ENCODE measurements at regions not wholly inside any gene's neighbourhood (a gene's known extent, or its start where the extent isn't known, plus 50 kb on each side); places are given as distances from the start of the nearest gene placed in this dataset.

GRCh38 chr3:99425930-99426329 is 212.5 kb upstream of the COL8A1 start:
- no peak for DNase-seq

DNA sequence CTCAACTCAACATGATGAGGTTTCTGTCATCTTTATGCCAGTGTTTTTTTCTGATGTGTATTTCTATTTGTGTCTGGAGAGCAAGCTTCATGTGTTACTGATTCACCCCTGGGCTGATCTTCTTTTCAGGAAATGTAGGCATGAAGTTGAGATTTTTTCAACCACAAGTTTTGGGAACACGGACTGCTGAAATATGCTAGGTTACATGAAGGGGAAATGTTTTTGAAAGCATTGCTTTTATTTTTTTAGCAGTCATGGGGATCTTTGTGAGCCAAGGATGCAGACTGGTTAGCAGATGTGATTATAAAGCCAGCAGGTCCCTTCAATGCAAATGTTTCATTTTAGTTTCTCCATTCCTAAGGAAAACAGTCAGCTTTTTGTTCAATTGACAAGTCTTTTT is 219.3 kb upstream of the COL8A1 start:
- DNase-seq, result no peak

- DNase-seq, result no peak
These were observed 219.7 kb upstream of the COL8A1 start for GRCh38 chr3:99418709-99419108.

- no peak for DNase-seq
These were observed 220.2 kb upstream of the COL8A1 start for GRCh38 chr3:99418209-99418635.

GRCh38 chr3:99413504-99413903 is 224.9 kb upstream of the COL8A1 start:
- no peak for DNase-seq

DNA sequence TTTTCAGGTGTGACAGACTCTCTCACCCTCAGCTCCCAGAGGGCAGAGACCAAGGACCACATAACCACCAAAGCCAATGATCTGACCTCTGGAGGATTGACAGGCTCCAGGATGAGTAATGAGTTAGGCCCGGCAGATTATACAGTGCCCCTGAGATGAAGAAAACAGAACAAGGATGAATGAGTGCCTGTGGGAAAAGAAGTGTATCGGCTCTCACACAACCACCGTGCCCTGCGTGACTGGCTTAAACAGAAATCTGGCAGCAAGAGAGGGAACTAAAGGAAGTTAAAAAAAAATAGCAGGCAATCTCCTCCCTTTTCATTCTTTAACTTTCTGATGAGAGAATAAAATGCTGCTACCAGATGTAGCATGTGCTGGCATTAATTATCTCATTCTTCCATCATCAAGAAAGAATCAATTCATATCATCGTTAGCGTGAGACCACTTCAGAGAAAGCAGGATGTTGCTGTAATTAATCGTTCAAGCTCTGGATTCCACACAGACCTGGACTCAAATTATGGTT is 227.5 kb upstream of the COL8A1 start:
- DNase-seq, result no peak

DNA sequence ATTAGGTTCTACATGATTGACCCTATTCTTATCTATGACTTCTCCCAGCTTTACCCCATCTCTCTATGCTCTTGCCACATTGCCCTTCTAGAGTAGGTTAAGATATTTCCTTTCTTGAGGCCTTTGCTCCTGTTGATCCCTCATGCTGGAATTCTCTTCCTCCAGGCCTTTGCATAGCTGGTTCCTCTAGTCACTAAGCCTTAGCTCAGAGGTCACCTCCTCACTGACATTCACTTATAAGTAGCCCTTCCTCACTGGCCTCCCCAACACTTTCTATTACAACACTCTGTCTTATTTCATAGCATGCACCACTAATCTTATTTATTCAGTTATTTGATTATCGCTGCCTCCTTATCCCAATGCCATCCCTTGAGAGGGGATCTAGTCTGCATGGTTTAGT is 228.4 kb upstream of the COL8A1 start:
- no peak for DNase-seq

GRCh38 chr3:99407257-99407656 is 231.1 kb upstream of the COL8A1 start:
- DNase-seq, result no peak

DNA sequence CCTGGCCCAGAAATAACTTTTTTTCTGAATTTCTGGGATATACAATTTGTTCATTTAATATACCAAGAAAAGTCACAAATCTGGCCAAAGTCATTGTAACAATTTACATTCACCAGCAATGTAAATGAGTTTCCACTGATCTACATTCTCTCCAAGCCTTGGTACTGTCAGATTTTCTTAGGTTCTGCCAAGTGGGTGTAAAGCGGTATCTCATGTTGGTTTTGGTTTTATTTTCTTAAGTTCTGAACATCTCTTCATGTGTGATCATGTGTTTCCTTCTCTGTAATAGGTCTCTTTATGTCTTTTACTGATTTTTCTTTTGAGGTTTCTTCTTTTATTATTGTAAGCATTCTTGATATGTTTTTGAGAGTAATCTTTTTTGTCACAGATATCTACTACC is 235.6 kb upstream of the COL8A1 start:
- DNase-seq, result no peak

- DNase-seq, result no peak
These were observed 238.0 kb upstream of the COL8A1 start for GRCh38 chr3:99400352-99400751.

GRCh38 chr3:99396651-99397275 is 241.6 kb upstream of the COL8A1 start:
- no peak for DNase-seq

DNA sequence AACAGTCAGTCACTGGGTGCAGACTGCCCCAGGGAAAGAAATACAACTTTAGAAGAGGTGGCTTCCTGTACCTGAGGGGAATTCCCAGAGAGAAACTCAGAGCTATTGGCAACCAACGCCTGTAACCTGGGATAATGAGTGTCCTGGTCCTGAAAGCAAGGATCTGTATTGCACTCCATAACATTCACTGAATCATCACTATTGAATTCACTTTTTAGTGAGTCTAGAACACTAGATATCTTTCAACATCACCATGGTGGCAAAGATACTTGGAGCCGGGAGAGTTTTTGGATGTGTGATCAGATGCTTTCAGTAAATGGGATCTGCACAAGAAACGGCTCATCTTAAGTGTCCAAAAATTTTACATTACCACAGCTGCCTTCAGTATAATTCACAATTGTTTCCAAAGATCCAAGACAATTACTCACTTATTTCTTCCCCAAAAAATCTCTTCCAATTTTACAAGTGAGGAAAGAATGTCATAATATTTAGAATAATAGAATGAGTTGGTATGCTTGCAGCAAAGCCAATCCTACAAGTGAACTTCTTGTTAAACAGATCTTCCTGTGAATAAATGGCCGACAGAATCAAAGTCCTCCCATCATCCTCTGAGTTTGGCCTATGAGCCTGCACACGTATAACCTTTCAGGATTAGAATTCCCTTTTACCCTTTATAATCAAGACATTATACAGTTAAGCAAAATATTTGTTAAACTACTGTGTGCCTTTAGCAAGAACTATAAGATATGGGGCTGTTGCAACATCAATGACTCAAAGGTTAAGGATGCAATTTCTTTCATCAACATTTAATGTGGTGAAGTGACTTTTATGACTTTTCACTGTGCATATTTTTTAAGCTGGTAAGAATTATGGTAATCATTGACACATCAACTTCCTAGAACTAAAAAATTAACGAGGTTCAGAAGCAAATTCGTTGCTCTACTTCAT is 243.3 kb upstream of the COL8A1 start:
- DNase-seq, result no peak

- DNase-seq, result no peak
These were observed 244.4 kb upstream of the COL8A1 start for GRCh38 chr3:99393961-99394360.

GRCh38 chr3:99388780-99389179 is 249.6 kb upstream of the COL8A1 start:
- no peak for DNase-seq

- no peak for DNase-seq
These were observed 253.8 kb upstream of the COL8A1 start for GRCh38 chr3:99384596-99384995.

- no peak for DNase-seq
These were observed 261.5 kb upstream of the COL8A1 start for GRCh38 chr3:99376926-99377325.

DNA sequence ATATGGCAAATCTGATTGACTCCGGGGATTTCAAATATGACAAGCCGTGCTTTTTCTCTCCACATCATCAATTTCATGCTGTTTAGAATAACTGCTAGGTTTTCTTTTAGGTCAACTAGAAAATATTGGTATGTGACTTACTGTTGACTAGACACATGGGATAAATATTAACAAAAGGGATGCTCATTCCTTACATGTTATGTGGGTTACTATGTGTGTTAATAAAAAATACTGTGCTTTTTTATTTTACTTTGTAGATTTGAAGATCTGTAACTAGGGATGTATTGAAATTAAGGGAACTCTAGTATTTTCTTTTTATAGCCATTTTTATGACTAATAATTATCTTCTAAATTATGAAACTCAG is 264.6 kb upstream of the COL8A1 start:
- no peak for DNase-seq

DNA sequence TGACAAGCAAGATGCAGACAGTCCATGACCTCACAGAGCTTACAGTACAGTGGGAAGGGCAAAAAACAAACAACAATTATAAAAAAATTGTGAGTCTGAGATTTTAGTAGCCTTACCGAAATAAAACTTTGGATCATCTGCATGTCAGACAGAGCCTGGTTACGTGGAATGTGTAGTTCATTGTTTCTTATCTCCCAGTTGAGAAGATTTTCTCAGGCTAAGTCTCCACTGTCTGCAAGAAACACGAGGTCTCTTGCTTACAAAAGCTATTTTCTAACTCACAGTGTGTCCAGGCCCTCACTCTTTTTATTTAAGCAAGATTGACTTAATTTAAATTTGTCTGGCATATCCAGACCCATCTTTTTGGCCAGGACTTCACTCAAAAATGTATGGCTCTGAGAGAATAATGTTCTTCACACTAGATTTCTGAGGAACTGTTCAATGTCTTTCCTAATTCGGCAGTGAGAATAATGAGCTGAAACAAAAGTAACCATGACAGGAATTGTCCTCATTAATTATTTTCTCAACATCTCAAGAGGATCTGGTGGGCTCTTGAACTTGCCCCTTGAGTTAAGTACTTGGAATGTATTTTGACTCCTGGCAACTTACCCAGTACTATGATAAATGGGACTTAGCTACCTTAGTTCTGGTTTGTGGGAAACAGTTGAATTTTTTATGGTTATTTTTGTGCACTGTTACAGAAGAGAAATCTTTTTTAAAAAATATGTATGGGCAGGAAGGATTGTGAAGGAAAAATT is 265.1 kb upstream of the COL8A1 start:
- no peak for DNase-seq

- DNase-seq, result no peak
These were observed 271.5 kb upstream of the COL8A1 start for GRCh38 chr3:99366663-99367429.

- no peak for DNase-seq
These were observed 272.4 kb upstream of the COL8A1 start for GRCh38 chr3:99365979-99366378.

GRCh38 chr3:99365396-99365795 is 273.0 kb upstream of the COL8A1 start:
- no peak for DNase-seq

DNA sequence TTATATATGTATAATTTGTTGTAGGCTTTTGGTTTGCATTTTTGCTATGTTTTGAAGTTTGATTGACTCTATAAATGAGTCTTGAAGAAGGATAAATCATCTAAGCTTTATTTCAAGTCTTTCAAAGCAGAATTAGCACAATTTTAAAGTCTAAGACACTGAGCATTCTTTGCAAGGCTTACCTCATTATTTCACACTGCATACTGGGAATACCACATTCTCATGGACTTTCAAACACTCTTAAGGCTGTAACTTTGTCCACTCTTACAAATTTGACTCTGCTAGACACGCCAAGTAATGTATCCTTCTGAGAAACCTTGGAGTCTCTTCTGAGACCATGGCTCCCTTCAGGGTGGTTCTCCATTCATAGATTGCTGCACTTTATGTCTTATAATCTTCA is 281.3 kb upstream of the COL8A1 start:
- DNase-seq, result no peak

GRCh38 chr3:99356696-99357095 is 281.7 kb upstream of the COL8A1 start:
- no peak for DNase-seq

All from stimulated activated CD4-positive, alpha-beta T cell treated with anti-CD3 and anti-CD28 coated beads, Interleukin-4, amount 100 ng/mL, for 4 hours (primary cell).